OCI-LY7 (cell line): ENCODE measurements at regions not wholly inside any gene's neighbourhood (a gene's known extent, or its start where the extent isn't known, plus 50 kb on each side); places are given as distances from the start of the nearest gene placed in this dataset.

Experiments
- CTCF ChIP-seq: fragments of 200-600 bp; sonication (generic); conservative IDR thresholded peaks from 2 replicates; pipeline ENCODE4 v1.5.1; 2014; ENCODE audit warnings: mild to moderate bottlenecking, antibody characterized with exemption, low read length, moderate library complexity, mixed read lengths
- EZH2phosphoT487 ChIP-seq: fragments of 200-600 bp; sonication (generic); IDR thresholded peaks from 2 replicates; pipeline ENCODE4 v1.6.1; 2018; ENCODE audit warnings: low read depth, borderline replicate concordance, mild to moderate bottlenecking, mixed run types, antibody characterized with exemption, low read length, moderate library complexity, mixed read lengths

DNA sequence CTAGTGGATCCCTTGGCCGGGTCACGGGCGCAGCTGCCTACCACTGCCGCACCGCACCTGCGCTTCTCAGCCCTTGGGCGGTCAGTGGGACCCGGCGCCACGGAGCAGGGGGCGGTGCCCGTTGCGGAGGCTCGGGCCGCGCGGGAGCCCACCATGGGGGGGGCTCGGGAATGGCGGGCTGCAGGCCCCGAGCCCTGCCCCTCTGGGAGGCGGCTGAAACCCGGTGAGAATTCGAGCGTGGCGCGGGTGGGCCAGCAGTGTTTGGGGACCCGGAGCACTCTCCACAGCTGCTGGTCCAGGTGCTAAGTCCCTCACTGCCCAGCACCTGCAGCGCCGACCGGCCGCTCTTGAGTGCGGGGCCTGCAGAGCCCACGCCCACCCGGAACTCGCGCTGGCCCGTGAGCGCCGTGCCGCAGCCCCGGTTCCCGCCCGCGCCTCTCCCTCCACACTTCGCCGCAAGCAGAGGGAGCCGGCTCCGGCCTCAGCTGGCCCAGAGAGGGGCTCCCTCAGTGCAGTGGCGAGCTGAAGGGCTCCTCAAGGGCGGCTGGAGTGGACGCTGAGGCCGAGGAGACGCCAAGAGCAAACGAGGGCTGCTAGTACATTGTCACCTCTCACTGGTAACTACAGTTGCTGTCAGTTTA is 120.5 kb upstream of the TMEM170B start:
- TF ChIP-seq CTCF: no peak
- no peak for TF ChIP-seq EZH2phosphoT487
